K562 (cell line): ENCODE measurements at regions not wholly inside any gene's neighbourhood (a gene's known extent, or its start where the extent isn't known, plus 50 kb on each side); places are given as distances from the start of the nearest gene placed in this dataset.

ENCODE experiments used
- BRCA1 ChIP-seq, 2 experiments: fragments of 450-650 bp in 1 of 2; sonication (generic) in 1 of 2; formaldehyde crosslinking in 1 of 2; IDR thresholded peaks; 2 replicates each; pipeline versions ENCODE4 v1.5.0 to v1.6.1; 2017 to 2020; ENCODE audit warnings: mild to moderate bottlenecking in 1 of 2, missing genetic modification reagents in 1 of 2
- EP300 ChIP-seq: IDR thresholded peaks from 2 replicates; pipeline ENCODE4 v1.6.1; 2012; ENCODE audit warnings: low read length, improper control_type of control experiment
- EP400 ChIP-seq: fragments of 450-650 bp; IDR thresholded peaks from 2 replicates; pipeline ENCODE4 v1.6.1; 2017; ENCODE audit warnings: antibody characterized with exemption, mild to moderate bottlenecking, moderate library complexity
- FOXJ3 ChIP-seq: sonication (generic); formaldehyde crosslinking; IDR thresholded peaks from 2 replicates; pipeline ENCODE4 v1.4.0; 2020; ENCODE audit warnings: mild to moderate bottlenecking, missing genetic modification reagents
- GATA2 ChIP-seq: sonication (generic); formaldehyde crosslinking; IDR thresholded peaks from 2 replicates; pipeline ENCODE4 v1.4.0; 2020; ENCODE audit warnings: mild to moderate bottlenecking, missing genetic modification reagents
- HDAC1 ChIP-seq, 2 experiments: fragments of 450-650 bp; IDR thresholded peaks; 2 replicates each; pipeline ENCODE4 v1.6.1; 2016 to 2017; ENCODE audit warnings: inconsistent platforms in 1 of 2, mild to moderate bottlenecking in 1 of 2, moderate library complexity in 1 of 2
- MAFG ChIP-seq: fragments of 450-650 bp; conservative IDR thresholded peaks from 2 replicates; pipeline ENCODE4 v1.6.1; 2016; ENCODE audit warnings: missing genetic modification characterization, missing compliant biosample characterization
- MTA3 ChIP-seq: fragments of 450-650 bp; formaldehyde crosslinking; IDR thresholded peaks from 2 replicates; pipeline ENCODE4 v1.6.1; 2017; ENCODE audit warnings: mild to moderate bottlenecking, borderline replicate concordance
- NELFE ChIP-seq: IDR thresholded peaks from 2 replicates; pipeline ENCODE4 v1.6.1; 2011; ENCODE audit warnings: mild to moderate bottlenecking; ENCODE audit not compliant: insufficient read depth, insufficient read length
- NFE2 ChIP-seq: IDR thresholded peaks from 2 replicates; pipeline ENCODE4 v1.6.1; 2014; ENCODE audit warnings: antibody characterized with exemption, low read depth
- NFIX ChIP-seq: fragments of 250-450 bp; sonication (Bioruptor Pico); IDR thresholded peaks from 2 replicates; pipeline ENCODE4 v1.4.0; 2020; ENCODE audit warnings: low read depth, mild to moderate bottlenecking, moderate library complexity
- SMARCA5 ChIP-seq: fragments of 450-650 bp; IDR thresholded peaks from 2 replicates; pipeline ENCODE4 v1.6.1; 2016
- SOX6 ChIP-seq: fragments of 450-650 bp; IDR thresholded peaks from 2 replicates; pipeline ENCODE4 v1.6.1; 2014; ENCODE audit warnings: mild to moderate bottlenecking
- SP1 ChIP-seq: sonication (generic); formaldehyde crosslinking; IDR thresholded peaks from 2 replicates; pipeline ENCODE4 v1.8.1; 2022; ENCODE audit warnings: mild to moderate bottlenecking, missing genetic modification reagents
- ZBTB2 ChIP-seq: fragments of 450-650 bp; IDR thresholded peaks from 2 replicates; pipeline ENCODE4 v1.6.1; 2016; ENCODE audit warnings: antibody characterized with exemption
- ZNF140 ChIP-seq: fragments of 250-450 bp; sonication (Bioruptor Pico); IDR thresholded peaks from 2 replicates; pipeline ENCODE4 v1.8.0; 2021; ENCODE audit warnings: moderate library complexity, mild to moderate bottlenecking, inconsistent platforms
- ZNF212 ChIP-seq: fragments of 450-650 bp; formaldehyde crosslinking; IDR thresholded peaks from 2 replicates; pipeline ENCODE4 v1.4.0; 2020; ENCODE audit warnings: mild to moderate bottlenecking
- ZNF431 ChIP-seq: sonication (generic); formaldehyde crosslinking; IDR thresholded peaks from 2 replicates; pipeline ENCODE4 v1.8.0; 2022; ENCODE audit warnings: mild to moderate bottlenecking, missing genetic modification reagents
- ZNF511 ChIP-seq: sonication (generic); formaldehyde crosslinking; IDR thresholded peaks from 2 replicates; pipeline ENCODE4 v1.8.0; 2022; ENCODE audit warnings: mild to moderate bottlenecking, missing genetic modification reagents
- ZNF551 ChIP-seq: fragments of 250-450 bp; sonication (Bioruptor Pico); IDR thresholded peaks from 2 replicates; pipeline ENCODE4 v1.5.0; 2021; ENCODE audit warnings: mild to moderate bottlenecking, moderate library complexity
- ZSCAN32 ChIP-seq: fragments of 450-650 bp; formaldehyde crosslinking; IDR thresholded peaks from 2 replicates; pipeline ENCODE4 v1.4.0; 2020; ENCODE audit warnings: mild to moderate bottlenecking, moderate library complexity
- TF ChIP-seq, protein P1 (sequence below): sonication (generic); formaldehyde crosslinking; IDR thresholded peaks from 2 replicates; pipeline ENCODE4 v1.8.0; 2022; ENCODE audit warnings: mild to moderate bottlenecking, missing genetic modification reagents
- TF ChIP-seq, protein P2 (sequence below), 2 experiments: IDR thresholded peaks in 1 of 2; conservative IDR thresholded peaks in 1 of 2; 2 replicates each; pipeline ENCODE4 v1.6.1; 2016; ENCODE audit warnings: low read depth in 2 of 2, mild to moderate bottlenecking in 1 of 2, missing compliant biosample characterization in 1 of 2, missing genetic modification characterization in 1 of 2, moderate library complexity in 1 of 2

- TF ChIP-seq ZNF511 (no peak), ZNF551 (CRISPR knock-in tag) (no peak), MTA3 (no peak), SOX6 (peak; percentile 79), ZNF431 (no peak), EP300 (no peak), NFE2 (peak; percentile 74), BRCA1 (IDR thresholded peaks at IDR 0.05) (no peak), BRCA1 (CRISPR knock-in tag; IDR thresholded peaks at IDR 0.05) (no peak), FOXJ3 (no peak), SP1 (CRISPR knock-in tag) (no peak), SMARCA5 (no peak), NFIX (CRISPR knock-in tag) (no peak), MAFG (tag) (no peak), GATA2 (CRISPR knock-in tag) (no peak), ZSCAN32 (CRISPR knock-in tag) (no peak), ZNF140 (CRISPR knock-in tag) (no peak), NELFE (no peak), HDAC1 (IDR thresholded peaks at IDR 0.05) (no peak), ZNF212 (CRISPR knock-in tag) (no peak), ZBTB2 (no peak), EP400 (no peak)
- TF ChIP-seq, protein P1, sequence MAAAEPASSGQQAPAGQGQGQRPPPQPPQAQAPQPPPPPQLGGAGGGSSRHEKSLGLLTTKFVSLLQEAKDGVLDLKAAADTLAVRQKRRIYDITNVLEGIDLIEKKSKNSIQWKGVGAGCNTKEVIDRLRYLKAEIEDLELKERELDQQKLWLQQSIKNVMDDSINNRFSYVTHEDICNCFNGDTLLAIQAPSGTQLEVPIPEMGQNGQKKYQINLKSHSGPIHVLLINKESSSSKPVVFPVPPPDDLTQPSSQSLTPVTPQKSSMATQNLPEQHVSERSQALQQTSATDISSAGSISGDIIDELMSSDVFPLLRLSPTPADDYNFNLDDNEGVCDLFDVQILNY (CRISPR knock-in tag) = no peak
- TF ChIP-seq, protein P2, sequence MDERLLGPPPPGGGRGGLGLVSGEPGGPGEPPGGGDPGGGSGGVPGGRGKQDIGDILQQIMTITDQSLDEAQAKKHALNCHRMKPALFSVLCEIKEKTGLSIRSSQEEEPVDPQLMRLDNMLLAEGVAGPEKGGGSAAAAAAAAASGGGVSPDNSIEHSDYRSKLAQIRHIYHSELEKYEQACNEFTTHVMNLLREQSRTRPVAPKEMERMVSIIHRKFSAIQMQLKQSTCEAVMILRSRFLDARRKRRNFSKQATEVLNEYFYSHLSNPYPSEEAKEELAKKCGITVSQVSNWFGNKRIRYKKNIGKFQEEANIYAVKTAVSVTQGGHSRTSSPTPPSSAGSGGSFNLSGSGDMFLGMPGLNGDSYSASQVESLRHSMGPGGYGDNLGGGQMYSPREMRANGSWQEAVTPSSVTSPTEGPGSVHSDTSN (CRISPR knock-in tag; IDR thresholded peaks at IDR 0.05; ENCODE audit: low read depth) = no peak
- TF ChIP-seq, protein P2 (tag; conservative IDR thresholded peaks at IDR 0.05; ENCODE audit: low read depth) = 0 out of 2 replicates have a peak, but pooled peaks have one; percentile 9
Observed at GRCh38 chr7:32670110-32671025, 175.1 kb downstream of the AVL9 start (continued).
